GM19372 (cell line): ENCODE measurements at regions not wholly inside any gene's neighbourhood (a gene's known extent, or its start where the extent isn't known, plus 50 kb on each side); places are given as distances from the start of the nearest gene placed in this dataset.

Source experiments
- ATAC-seq: cut with Tn5 transposase; IDR thresholded peaks from one replicate; pipeline ENCODE4 v1.9.1; 2021; ENCODE audit warnings: mild to moderate bottlenecking, low read depth, moderate library complexity; ENCODE audit not compliant: unreplicated experiment

DNA sequence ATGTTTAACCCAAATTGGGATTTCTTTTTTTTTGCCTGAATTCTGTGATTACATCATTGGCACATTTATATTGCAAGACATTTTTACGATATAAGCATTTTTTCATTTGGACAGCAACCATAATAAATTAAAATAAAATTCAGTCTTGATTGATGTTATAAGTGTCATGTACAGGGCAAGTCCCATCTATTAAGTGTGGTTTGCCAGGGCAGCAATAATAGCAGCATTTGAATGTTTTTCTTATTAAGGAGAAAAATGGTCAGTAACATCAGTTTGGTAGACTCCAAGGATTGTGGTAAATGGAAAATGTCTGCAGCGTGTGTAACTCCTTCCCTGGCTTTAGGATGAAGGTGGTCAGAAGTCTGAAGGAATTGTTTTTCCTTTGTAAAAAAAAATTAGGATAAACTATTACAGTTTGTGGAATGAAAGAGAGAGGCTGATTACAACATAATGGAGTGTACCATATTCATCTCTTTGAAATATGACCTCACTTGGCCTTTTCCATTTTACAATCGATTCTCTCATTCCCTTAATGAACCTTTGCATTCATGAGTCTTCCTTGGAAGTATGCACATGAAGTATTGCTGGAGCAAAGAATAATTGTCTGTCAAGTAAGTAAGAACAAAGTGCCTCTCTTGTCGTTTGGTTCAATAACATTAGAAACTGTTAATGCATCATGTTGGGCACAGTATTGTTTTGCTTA, 405.4 kb upstream of the THRB start:
- no peak for ATAC-seq

DNA sequence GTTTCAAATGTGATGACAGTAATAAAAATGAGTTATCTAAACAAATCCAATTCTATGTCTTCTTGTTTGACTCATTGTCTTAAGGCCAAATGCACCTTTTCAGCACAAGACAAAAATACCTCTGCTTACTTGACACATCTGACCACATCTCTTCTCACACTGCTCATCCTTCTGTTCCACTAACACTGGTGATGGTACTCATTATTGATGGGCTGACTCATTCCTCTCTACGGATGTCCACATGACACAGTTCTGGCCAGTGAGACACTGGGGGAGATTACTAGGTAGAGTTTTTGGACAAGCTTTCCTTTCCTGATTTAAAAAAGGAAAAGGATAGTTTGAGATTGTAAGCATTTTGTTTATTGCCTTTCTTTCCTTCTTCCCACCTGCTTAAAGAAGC, 410.6 kb upstream of the THRB start:
- no peak for ATAC-seq

DNA sequence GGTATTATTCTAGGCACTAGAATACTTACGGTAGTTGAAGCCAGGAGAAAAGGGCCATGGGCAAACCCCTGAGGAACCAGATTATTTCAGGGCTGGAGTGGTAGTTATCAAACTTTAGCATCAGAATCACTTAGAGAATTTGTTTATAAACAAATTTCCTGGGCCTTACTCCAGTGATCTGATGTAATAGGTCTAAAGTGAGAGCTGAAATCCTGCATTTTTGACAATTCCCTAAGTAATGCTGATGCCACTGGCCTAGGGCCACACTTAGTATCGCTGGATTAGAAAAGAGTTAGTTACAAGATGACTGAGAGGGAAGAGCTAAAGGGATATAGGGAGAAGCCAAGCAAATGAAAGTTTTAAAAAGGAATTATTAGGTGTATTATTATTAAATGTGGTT, 412.5 kb upstream of the THRB start:
- no peak for ATAC-seq

DNA sequence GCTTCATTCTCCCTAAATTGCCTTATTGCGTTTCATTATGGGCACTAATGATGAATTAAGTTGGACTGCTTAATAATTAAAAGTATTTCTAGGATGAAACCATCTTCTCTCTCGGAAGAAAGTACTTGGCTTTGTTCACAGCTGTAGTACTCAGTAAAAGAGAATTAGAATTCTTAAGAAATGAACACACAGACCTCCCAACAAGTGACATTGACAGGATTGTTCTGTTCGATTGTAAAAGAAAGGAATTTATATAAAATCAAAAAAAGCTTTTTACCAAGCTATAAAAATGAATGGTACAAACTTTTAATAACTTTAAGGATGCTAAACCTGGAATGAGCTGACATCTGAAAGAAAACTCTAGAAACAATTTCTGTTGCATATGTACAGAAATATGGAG, 416.4 kb upstream of the THRB start:
- no peak for ATAC-seq

DNA sequence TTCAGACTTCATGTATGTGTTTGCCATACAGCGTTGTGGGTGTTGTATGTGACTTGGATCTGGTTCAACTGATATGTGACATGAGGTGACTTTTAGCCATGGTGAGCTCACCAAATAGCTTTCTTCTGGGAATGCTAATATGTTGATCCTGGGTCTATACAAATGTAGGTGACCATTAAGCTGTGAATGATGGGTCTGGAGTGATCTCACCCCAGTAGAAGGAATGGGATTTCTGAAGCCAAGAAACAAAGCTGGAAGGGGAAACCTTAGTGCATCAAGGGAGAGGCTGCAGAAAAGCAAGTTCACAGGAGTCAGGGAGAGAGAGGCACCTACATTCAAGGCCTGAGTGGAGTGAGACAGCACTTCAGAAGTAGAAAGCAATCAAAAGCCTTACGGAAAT, 421.0 kb upstream of the THRB start:
- ATAC-seq = no peak

DNA sequence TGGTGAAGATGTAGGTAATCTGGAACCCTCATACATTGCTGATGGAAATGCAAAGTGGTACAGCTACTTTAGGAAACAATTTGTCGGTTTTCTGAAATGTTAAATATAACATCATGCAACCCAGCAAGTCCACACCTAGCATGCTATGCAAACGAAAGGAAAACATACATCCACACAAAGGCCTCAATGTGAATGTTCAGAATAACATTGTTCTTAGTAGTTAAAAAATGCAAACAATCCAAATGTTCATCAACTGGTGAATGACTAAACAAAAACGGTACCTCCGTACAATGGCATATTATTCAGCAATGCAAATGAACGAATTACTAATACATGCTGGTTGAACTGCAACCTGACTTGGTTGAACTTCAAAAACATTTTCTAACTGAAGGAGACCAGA, 423.3 kb upstream of the THRB start:
- no peak for ATAC-seq

DNA sequence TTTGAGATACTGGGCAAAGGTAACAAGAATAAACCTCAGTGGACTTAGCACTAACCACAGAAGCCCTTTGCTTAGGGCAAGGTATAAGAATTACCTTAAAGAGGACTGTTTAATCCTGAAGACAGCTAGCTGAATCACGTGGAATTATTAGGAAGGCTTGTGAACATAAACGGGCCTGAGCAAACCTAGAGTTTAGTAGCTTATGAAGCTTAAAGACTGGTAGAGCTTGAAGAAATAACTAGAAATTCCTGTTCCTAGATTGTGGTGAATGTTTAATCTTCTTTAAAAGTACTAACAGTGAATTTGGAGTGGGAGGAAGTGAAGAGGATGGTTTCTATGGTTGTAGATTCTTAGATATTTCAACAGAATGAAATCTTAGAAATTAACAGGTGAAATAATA, 428.9 kb upstream of the THRB start:
- ATAC-seq = no peak

DNA sequence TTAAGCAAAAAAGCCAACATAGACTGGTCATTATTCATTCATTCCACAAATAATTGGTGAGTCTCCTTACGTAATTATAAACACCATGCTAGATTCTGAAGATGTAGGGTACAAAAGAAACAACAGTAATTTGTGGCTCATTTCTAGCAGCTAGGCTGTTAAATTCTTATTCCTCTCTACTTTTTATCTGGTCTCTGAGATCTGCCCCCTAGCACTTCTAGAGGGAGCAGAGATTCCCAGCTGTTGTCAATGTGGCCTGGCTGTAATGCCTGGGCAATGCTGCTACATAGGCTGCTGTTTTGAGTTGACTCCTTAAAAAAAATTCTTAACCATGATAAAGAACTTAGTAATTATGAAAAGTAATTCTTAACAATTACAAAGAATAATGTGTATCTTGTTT, 434.9 kb upstream of the THRB start:
- no peak for ATAC-seq

DNA sequence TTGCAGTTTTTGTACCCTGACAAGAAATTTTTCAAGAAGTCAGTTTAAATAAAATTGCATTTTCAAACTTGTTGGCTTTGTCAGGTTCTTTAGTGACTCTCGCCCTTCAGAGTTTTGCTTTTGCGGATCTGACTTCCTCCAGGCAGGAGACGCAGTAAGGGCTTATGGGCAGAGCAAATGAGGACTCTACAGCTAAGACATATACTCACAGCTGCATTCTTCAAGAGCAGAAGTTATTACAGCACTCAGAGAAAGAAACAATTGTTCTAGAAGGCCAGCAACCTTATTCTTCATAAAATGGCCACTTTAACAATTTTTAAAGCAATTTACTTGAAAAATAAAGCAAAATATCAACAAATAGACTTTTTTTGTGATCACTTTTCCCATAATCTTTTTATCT, 438.8 kb upstream of the THRB start:
- no peak for ATAC-seq

DNA sequence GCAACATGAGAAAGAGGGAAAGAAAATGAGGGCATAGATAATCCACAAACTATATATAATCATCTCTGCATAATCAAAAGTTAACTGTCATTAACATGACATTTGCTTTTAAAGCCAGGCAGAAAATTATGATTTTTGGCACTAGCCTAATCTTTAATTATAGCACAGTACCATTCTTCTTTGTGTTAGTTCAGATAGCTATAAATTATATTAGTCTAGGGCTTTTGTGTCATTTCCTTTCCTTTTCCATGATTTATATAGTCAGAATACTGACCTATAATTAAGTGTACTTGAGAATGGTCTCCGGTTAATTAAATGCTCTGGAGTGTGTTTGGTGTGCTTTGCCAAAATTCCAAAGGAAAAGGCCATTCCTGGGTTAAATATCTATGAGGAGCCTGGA, 441.9 kb upstream of the THRB start:
- no peak for ATAC-seq

DNA sequence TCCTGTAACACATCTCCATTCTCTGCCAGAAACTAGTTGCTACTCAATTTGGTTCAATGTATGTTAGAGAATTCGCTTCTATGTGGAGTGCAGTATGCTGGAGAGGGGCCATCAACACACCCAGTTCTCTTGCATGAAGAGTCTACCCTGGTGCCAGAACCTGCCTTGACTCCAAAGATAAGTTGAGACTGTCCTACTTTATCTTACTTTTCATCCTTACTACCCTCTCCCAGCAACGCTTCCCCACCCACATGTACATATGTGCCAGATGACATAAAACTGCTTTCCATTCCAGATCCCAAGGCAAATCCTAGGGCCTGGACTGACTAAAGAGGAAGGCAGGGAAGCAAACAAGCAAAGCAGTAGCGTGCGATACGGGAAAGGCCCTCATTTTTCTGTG, 442.6 kb upstream of the THRB start:
- no peak for ATAC-seq

DNA sequence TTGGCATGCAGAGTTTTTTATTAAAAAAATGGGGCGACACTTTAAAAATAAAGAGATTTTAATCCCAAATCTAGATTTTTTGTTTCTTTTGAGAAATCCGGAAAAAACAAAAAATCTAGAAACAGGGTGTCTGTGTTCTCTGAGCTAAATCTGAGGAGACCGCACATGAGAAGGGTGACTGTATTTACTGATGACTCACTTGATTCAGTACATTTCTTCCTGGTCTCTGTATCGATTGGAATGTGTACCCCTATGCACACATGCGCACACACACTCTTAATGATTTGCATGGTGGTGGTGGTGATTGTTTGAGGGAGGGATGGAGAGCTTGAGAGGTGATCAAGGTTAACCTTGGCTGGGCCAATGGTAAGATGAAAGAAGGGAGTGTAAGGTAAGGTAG, 443.1 kb upstream of the THRB start:
- no peak for ATAC-seq

DNA sequence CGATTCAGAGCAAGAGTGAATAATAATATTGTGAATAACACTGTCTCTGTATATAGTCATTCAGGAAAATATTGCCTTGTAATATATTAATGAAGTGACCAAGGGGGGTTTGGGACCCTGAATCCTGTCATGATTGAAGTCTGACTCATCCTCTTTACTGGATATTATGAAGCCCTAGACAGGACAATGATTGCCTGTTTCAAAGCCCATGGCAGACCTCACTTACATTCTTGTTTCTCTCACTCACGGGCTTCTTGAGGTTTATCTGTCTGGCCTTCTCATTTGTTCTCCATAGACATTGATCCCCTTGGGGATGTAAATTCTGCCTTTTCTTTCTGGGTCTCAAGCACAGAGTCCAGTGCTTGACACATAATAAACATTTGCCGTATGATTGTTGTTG, 449.3 kb upstream of the THRB start:
- no peak for ATAC-seq

DNA sequence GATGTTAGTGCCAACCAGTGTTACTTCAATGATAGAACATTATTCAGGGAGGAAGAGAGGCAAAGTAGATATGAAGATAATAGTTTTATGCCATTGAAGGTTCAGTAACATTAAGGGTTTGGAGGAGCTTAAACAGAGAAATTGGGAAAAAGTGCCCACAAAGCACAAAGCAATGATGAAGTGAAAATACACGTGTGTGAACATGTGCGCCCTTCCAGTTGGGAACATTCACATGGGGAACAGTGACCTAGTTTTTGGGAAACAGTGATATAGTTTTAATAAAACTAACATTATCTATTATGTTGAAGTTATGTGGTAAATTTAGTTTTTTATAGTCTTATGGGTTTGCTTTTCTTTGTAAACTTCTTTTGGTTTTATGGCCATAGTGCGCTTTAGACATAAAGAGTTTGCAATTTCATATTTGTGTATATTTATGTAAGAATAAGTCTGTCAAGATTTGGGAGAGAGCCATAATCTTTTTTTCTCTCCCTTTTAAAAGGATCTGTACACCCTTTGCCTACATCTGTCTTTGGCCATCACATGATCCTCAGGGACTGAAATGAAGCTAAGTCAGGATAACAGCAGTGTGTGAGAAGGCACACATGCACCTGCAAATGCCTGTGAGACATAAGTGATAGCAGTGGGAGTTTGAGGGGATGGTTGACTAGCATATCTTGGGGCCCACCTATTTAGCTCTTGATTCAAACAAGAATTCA, 450.3 kb upstream of the THRB start:
- no peak for ATAC-seq

DNA sequence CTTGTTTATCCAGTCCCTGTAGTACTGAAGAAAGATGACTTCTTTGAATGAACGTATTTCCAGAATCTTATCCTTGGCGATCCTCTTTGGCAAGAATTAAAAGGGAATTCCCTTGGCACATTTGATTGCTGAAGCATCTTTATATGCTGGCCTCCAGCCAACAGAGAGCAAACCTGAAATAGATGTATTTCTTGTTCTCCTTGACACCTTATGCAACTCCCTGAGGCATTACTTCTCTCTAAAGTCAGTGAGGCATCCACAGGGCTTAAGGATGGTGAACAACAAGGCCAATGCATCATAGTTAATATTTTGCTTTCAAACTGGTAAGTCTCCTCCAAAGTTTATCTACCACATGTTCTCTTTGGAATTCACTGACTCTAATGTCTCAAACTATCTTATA, 450.9 kb upstream of the THRB start:
- ATAC-seq = no peak

DNA sequence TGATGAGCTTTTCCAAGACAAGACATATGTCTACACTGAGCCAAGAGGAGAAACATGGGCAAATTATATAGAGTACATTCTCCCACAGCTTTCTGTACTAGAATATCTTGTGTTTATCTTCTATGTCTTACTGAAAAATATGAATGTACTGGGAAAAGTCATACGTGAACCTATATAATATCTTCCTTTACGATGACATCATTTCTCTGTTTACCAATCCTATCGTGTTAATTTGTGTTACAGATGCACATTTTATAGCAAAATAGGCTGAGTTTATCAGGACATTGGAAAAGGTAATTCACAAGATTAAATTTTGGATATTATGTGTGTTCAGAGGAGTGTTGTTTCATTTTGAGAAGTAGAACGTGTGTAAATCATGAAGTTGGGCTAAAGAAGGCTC, 452.5 kb upstream of the THRB start:
- no peak for ATAC-seq

DNA sequence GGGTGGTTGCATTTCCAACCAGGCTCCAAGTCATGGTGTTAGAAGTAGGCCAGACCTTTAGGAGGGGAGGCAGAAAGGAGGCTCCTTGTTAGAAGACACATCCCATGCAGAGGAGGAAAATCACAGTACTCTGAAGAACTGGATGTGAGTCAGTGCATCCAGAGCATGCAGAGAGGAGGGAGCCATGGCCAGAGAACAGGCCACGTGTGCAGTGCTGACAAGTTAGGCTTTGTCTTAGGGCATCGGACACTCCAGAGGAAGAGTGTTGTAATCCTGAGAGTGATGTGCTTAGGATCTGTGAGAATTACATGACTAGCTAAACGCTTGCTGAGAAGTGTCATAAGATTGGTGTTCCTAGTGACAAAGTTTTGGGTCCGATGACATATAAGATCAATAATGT, 456.5 kb upstream of the THRB start:
- ATAC-seq = no peak

DNA sequence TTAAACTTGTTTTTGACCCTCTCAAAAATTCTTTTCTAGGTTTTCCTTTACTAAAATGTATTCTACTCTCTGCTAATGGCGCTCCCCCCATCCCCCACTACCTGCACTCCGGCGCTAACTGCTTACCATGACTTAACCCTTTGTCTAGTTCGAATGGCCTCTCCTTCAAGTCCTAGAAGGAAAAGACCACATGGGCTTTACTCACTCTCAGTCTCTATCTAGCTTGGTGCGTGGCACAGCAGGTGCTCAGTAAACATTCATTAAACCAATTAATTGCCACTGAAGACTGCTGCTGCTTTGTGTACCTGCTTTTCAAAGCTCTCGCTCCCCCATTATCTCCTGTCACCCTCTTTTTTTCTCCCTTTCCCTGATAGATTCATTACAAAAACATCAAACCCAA, 457.7 kb upstream of the THRB start:
- no peak for ATAC-seq

DNA sequence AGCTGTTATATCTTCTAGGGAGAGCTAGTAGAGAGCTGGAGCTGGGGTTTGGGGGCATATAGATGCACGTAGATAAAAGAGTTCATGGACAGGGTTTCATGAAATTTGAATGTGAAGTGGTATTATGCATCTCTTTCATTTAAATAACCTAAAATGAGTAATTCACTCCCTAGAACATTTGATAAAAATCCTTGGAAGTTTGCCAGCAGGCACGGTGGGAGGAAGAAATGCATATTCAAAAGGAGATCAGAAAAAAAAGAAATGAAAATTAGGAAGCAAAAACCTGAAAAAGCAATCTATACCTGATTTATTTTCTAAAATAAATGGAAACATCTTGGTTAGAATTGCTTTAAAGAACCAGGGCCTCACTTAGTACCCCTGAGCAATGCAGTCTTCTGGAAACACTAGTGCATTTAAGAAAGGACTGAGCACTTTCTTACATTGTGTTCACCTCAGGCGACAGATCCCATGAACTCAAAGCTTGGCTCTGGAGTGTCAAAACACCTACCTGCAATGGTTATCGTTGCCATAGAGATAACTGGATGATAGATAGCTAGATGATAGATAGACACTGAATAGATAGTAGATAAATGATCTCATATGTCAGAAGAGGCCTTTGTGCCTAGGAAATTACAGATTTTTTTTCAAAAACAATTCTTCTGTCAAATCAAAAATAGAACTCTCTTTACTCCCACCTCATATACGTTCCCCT, 458.6 kb upstream of the THRB start:
- ATAC-seq = no peak

DNA sequence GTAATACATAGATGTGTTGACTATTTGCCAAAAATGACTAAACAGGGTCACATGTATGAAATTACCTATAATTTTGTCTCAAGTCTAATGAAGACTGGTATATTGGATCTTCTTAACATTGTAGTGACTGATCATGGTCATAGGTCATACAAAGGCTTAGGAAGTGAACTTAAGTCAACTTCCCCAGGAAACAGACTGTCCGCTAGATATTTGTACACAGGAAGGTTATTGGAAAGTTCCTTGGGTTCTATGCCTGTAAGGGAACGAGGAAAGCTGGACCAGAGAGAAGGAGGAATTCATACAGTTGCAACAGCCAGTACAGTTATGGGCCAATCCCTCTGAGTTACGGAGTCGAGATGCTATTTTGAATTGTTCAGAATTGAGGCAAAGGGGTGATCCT, 462.0 kb upstream of the THRB start:
- ATAC-seq = no peak

DNA sequence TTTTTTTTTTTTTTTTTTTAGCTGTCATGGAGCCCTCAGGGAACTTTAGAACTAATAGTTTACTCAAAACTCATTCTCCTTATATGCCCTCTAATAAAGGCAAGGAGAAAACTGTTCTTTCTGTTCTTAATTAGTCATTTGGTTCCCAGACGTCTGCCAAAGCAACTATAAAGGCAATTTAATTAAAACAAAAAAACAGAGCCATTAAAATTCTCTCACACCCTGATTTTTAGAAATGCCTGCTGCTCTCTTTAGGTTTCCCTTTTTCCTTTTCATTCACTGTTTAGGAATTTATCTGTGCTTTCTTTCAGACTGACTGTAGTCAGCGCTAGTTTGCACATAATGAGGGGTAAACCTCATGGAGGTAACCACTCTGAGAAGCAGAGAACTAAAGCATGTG, 463.6 kb upstream of the THRB start:
- ATAC-seq = no peak

DNA sequence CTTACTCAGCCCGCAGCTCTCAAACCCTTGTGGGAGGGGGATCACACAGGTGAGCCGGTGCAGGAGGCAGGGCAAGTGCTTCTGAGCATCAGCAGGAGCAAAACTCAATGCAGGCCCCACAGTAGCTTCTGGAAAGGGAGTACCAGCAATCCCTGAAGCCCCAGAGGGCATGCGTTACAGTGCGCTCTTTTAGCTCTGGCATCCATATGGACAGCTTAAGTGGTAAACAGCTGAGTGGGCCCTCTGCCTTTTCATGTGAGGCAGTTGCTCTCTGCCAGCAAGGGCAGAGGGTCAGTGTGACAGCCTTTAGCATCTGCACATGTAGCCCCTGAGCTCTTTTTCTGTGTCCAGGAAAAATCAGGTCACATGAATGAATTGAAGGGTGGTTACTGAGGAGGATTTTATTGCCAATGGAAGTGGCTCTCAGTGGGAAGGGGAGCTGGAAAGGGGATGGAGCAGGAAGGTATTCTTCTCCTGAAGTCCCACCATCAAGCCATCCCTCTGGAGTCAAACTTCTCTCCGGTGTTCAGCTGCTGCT, 464.3 kb upstream of the THRB start:
- no peak for ATAC-seq
